GM12878 (cell line): ENCODE measurements at regions not wholly inside any gene's neighbourhood (a gene's known extent, or its start where the extent isn't known, plus 50 kb on each side); places are given as distances from the start of the nearest gene placed in this dataset.

Source experiments
- ATAC-seq: fragments of 200-7000 bp; cut with Tn5 transposase; 3 replicates; pipeline ENCODE4 v1.9.1; 2020; ENCODE audit warnings: mild to moderate bottlenecking, moderate library complexity
- BruUV-seq: library from RNA; stranded (reverse); fragments of 400-500 nt; replicated peaks from 2 replicates; lab custom pipeline; 2021; lab: Mats Ljungman, UMichigan
- CTCF ChIA-PET: fragments of 300-600 bp; sonication (Branson Sonifier 250); formaldehyde crosslinking; extraction: SDS; loops from one replicate; lab custom pipeline; 2021; ENCODE audit warnings: inconsistent platforms; lab: Yijun Ruan, JAX
- POLR2A ChIA-PET: fragments of 350-600 bp; formaldehyde crosslinking; extraction: SDS; loops from one replicate; lab custom pipeline; 2021; ENCODE audit warnings: inconsistent platforms; lab: Charles Lee
- RAD21 ChIA-PET: fragments of 300-600 bp; sonication (Branson Sonifier 250); formaldehyde crosslinking; loops from one replicate; lab custom pipeline; 2023; ENCODE audit warnings: antibody characterized with exemption; ENCODE audit not compliant: unreplicated experiment; lab: Charles Lee
- SMC1A ChIA-PET: fragments of 300-600 bp; sonication (Branson Sonifier 250); formaldehyde crosslinking; loops from one replicate; lab custom pipeline; 2023; ENCODE audit not compliant: unreplicated experiment, uncharacterized antibody; lab: Charles Lee
- DNase-seq: peaks from one replicate; pipeline ENCODE4 v3.0.0-alpha.2; 2011; ENCODE audit warnings: low read depth, low spot score
- FAIRE-seq: peaks from 3 replicates; lab custom pipeline; 2011; peaks lifted over from hg19 to GRCh38; lab: Jason Lieb, UNC
- H2AFZ ChIP-seq: 2 replicates; pipeline ENCODE4 v1.6.0; 2011; ENCODE audit warnings: low read depth, low read length, control low read depth; ENCODE audit not compliant: control insufficient read depth
- H3K27ac ChIP-seq: 2 replicates; pipeline ENCODE4 v1.5.1; 2011; ENCODE audit warnings: control low read depth; ENCODE audit not compliant: control insufficient read depth, insufficient read depth
- H3K27me3 ChIP-seq, 2 experiments: replicated peaks in 1 of 2; 2 replicates each; pipeline versions ENCODE4 v1.6.0 to v1.6.1; 2011; ENCODE audit warnings: low read length in 1 of 2; ENCODE audit not compliant: control insufficient read depth in 2 of 2, insufficient read depth in 2 of 2
- H3K36me3 ChIP-seq, 2 experiments: 2 replicates each; pipeline ENCODE4 v1.5.1; 2011; ENCODE audit warnings: low read length in 1 of 2; ENCODE audit not compliant: control insufficient read depth in 2 of 2, insufficient read depth in 2 of 2
- H3K4me1 ChIP-seq: 2 replicates; pipeline ENCODE4 v1.6.1; 2011; ENCODE audit warnings: mild to moderate bottlenecking, low read length, moderate library complexity, mixed read lengths; ENCODE audit not compliant: control insufficient read depth, insufficient read depth
- H3K4me2 ChIP-seq: 2 replicates; pipeline ENCODE4 v1.6.0; 2011; ENCODE audit warnings: control low read depth; ENCODE audit not compliant: control insufficient read depth, insufficient read depth
- H3K4me3 ChIP-seq: fragments of 200-600 bp; sonication (generic); 2 replicates; pipeline ENCODE4 v1.5.1; 2016
- H3K79me2 ChIP-seq: 2 replicates; pipeline ENCODE4 v1.6.0; 2011; ENCODE audit warnings: low read length; ENCODE audit not compliant: control insufficient read depth, insufficient read depth
- H3K9ac ChIP-seq: 2 replicates; pipeline ENCODE4 v1.8.0; 2011; ENCODE audit warnings: low read length, control low read depth, mixed read lengths; ENCODE audit not compliant: control insufficient read depth, insufficient read depth
- H3K9me3 ChIP-seq: replicated peaks from 3 replicates; pipeline ENCODE4 v1.5.1; 2011; ENCODE audit warnings: mild to moderate bottlenecking, low read length; ENCODE audit not compliant: control insufficient read depth, insufficient read depth
- H4K20me1 ChIP-seq: 2 replicates; pipeline ENCODE4 v1.6.0; 2011; ENCODE audit not compliant: control insufficient read depth, insufficient read depth
- CBX3 ChIP-seq: fragments of 200-600 bp; sonication (generic); IDR thresholded peaks from 2 replicates; pipeline ENCODE4 v1.6.1; 2016; ENCODE audit warnings: low read depth, borderline replicate concordance
- IRF4 ChIP-seq: IDR thresholded peaks from 2 replicates; pipeline ENCODE4 v1.6.1; 2011; ENCODE audit warnings: low read depth, low read length
- MEF2B ChIP-seq: fragments of 450-650 bp; IDR thresholded peaks from 2 replicates; pipeline ENCODE4 v1.6.1; 2018; ENCODE audit warnings: mild to moderate bottlenecking, moderate library complexity; ENCODE audit not compliant: partially characterized antibody, poor library complexity, severe bottlenecking
- NR2C1 ChIP-seq: fragments of 450-650 bp; IDR thresholded peaks from 2 replicates; pipeline ENCODE4 v1.6.1; 2017; ENCODE audit warnings: antibody characterized with exemption, mild to moderate bottlenecking, moderate library complexity
- NR2F1 ChIP-seq: fragments of 450-650 bp; conservative IDR thresholded peaks from 2 replicates; pipeline ENCODE4 v1.6.1; 2017; ENCODE audit warnings: mild to moderate bottlenecking
- PAX5 ChIP-seq: IDR thresholded peaks from 2 replicates; pipeline ENCODE4 v1.6.1; 2011; ENCODE audit warnings: low read depth, low read length, borderline replicate concordance
- RAD21 ChIP-seq: IDR thresholded peaks from 2 replicates; pipeline ENCODE4 v1.6.1; 2011; ENCODE audit warnings: mild to moderate bottlenecking, low read depth, low read length, moderate library complexity; ENCODE audit not compliant: insufficient read depth
- RCOR1 ChIP-seq: conservative IDR thresholded peaks from 2 replicates; pipeline ENCODE4 v1.6.1; 2012; ENCODE audit warnings: low read depth, low read length, improper control_type of control experiment
- RUNX3 ChIP-seq: IDR thresholded peaks from 2 replicates; pipeline ENCODE4 v1.6.1; 2012; ENCODE audit warnings: low read length, inconsistent platforms
- SMAD1 ChIP-seq: fragments of 450-650 bp; IDR thresholded peaks from 2 replicates; pipeline ENCODE4 v1.6.1; 2018; ENCODE audit warnings: mild to moderate bottlenecking, low read depth; ENCODE audit not compliant: partially characterized antibody
- ZBED1 ChIP-seq: IDR thresholded peaks from 2 replicates; pipeline ENCODE4 v1.6.1; 2016; ENCODE audit warnings: borderline replicate concordance
- ZNF217 ChIP-seq: fragments of 450-650 bp; IDR thresholded peaks from 2 replicates; pipeline ENCODE4 v1.6.1; 2017; ENCODE audit warnings: antibody characterized with exemption, mild to moderate bottlenecking
- WGBS: methylation state at CpG from one replicate; pipeline ENCODE4 v1.1.6; 2016; ENCODE audit warnings: low lambda C conversion rate; ENCODE audit not compliant: insufficient replicate concordance, insufficient coverage; ENCODE audit errors: missing lambda C conversion rate; 5-methylcytosine and 5-hydroxymethylcytosine counted together
- in situ Hi-C: fragments of 300-500 bp; cut with MboI; formaldehyde crosslinking; loops from 9 replicates; pipeline ENCODE4 v1.14.3; 2018; ENCODE audit warnings: mixed read lengths
- intact Hi-C: fragments of 100-400 bp; cut with micrococcal nuclease; formaldehyde crosslinking; loops from one replicate; pipeline ENCODE4 v1.14.2; 2022; ENCODE audit not compliant: unreplicated experiment
- TF ChIP-seq, protein P1 (sequence below): IDR thresholded peaks from 2 replicates; pipeline ENCODE4 v1.6.1; 2011; ENCODE audit warnings: mild to moderate bottlenecking, low read depth, low read length, moderate library complexity; ENCODE audit not compliant: insufficient replicate concordance
- TF ChIP-seq, protein P2 (sequence below): fragments of 150-350 bp; IDR thresholded peaks from 2 replicates; pipeline ENCODE4 v1.6.1; 2014; ENCODE audit warnings: mild to moderate bottlenecking, low read depth, low read length
- TF ChIP-seq, protein P3 (sequence below), 3 experiments: IDR thresholded peaks in 2 of 3; conservative IDR thresholded peaks in 1 of 3; 2 replicates each; pipeline ENCODE4 v1.5.1; 2011; ENCODE audit warnings: low read depth in 3 of 3, low read length in 3 of 3, mild to moderate bottlenecking in 3 of 3, control low read depth in 2 of 3, moderate library complexity in 2 of 3, inconsistent platforms in 1 of 3, mixed read lengths in 1 of 3; ENCODE audit not compliant: control insufficient read depth in 2 of 3, insufficient read depth in 1 of 3; ENCODE audit errors: extremely low read depth in 1 of 3
- TF ChIP-seq, protein P4 (sequence below): fragments of 450-650 bp; IDR thresholded peaks from 2 replicates; pipeline ENCODE4 v1.6.1; 2016; ENCODE audit warnings: mild to moderate bottlenecking

DNA sequence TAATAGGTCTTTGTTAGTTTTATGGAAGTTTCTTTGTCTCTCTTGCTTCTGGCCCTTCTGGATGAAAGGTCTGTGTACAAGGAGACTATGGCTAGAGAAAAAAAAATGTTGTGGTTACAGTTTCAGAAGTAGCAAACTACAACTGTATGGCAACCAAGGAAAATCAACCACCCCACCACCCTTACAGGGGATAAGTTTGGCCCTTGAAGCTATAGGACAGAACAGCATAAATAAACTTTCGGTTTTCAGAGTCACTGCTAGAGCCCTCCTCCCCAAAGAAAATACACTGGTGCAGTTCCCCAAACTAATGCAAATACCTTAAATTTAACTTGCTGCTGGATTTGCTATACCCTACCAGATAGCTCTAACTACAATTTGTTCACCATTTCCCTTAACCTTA is 1216.7 kb downstream of the EFNA5 start (continued):
- TF ChIP-seq, protein P1, sequence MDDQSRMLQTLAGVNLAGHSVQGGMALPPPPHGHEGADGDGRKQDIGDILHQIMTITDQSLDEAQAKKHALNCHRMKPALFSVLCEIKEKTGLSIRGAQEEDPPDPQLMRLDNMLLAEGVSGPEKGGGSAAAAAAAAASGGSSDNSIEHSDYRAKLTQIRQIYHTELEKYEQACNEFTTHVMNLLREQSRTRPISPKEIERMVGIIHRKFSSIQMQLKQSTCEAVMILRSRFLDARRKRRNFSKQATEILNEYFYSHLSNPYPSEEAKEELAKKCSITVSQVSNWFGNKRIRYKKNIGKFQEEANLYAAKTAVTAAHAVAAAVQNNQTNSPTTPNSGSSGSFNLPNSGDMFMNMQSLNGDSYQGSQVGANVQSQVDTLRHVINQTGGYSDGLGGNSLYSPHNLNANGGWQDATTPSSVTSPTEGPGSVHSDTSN, result no peak
- TF ChIP-seq MEF2B, result no peak
- TF ChIP-seq RAD21, result no peak
- TF ChIP-seq CBX3, result no peak
- TF ChIP-seq, all 136 proteins: peak for 0

DNA sequence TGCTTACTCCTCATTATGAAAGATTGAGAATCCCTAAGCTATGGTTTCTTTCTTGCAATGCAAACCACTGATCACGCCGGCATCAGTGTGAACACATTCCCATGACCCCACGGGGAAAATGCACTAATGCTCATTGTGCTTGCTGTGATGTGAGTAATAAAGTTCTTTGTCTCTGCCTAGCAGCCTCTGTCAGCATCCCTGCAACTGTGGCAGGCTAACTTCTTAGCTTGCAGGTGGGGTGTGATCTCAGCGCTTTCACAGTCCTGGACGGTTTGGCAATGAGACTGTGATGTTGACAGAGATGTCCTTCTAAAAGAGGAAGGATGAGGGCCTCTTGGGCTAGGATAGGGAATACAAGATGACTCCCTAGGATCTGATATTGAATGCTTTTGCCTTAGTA is 1218.7 kb downstream of the EFNA5 start:
- DNase-seq (no peak), ATAC-seq (no peak), FAIRE-seq (no peak)
- Histone ChIP-seq H3K9me3 (no peaks in the 10 kb centered on the region), H3K79me2 (no peaks in the 10 kb centered on the region), H3K4me3 (no peak overlapping the region), H3K4me2 (no peak overlapping the region), H4K20me1 (no peaks in the 10 kb centered on the region), H3K4me1 (no peaks in the 10 kb centered on the region), H3K27ac (no peak overlapping the region), H3K27me3 (no peaks in the 10 kb centered on the region), H3K36me3 (no peaks in the 10 kb centered on the region), H3K9ac (no peak overlapping the region), H2AFZ (no peak overlapping the region)
- ChIA-PET POLR2A (no interaction called here), SMC1A (no interaction called here), CTCF (interaction anchor here (0.7 kb wide), 1 partner anchor 40 kb away, joined by 3 read pairs; no protein-coding TSS in a partner anchor), RAD21 (no interaction called here)
- BruUV-seq, result no TSS peak
- TF ChIP-seq, protein P2, sequence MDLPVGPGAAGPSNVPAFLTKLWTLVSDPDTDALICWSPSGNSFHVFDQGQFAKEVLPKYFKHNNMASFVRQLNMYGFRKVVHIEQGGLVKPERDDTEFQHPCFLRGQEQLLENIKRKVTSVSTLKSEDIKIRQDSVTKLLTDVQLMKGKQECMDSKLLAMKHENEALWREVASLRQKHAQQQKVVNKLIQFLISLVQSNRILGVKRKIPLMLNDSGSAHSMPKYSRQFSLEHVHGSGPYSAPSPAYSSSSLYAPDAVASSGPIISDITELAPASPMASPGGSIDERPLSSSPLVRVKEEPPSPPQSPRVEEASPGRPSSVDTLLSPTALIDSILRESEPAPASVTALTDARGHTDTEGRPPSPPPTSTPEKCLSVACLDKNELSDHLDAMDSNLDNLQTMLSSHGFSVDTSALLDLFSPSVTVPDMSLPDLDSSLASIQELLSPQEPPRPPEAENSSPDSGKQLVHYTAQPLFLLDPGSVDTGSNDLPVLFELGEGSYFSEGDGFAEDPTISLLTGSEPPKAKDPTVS, result no peak
- no peak for TF ChIP-seq NR2F1
- TF ChIP-seq, protein P3, sequence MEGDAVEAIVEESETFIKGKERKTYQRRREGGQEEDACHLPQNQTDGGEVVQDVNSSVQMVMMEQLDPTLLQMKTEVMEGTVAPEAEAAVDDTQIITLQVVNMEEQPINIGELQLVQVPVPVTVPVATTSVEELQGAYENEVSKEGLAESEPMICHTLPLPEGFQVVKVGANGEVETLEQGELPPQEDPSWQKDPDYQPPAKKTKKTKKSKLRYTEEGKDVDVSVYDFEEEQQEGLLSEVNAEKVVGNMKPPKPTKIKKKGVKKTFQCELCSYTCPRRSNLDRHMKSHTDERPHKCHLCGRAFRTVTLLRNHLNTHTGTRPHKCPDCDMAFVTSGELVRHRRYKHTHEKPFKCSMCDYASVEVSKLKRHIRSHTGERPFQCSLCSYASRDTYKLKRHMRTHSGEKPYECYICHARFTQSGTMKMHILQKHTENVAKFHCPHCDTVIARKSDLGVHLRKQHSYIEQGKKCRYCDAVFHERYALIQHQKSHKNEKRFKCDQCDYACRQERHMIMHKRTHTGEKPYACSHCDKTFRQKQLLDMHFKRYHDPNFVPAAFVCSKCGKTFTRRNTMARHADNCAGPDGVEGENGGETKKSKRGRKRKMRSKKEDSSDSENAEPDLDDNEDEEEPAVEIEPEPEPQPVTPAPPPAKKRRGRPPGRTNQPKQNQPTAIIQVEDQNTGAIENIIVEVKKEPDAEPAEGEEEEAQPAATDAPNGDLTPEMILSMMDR (IDR thresholded peaks at IDR 0.05 in 2 of 3, conservative IDR thresholded peaks at IDR 0.05 in 1 of 3; ENCODE audit: control insufficient read depth in 2 of 3, extremely low read depth in 1 of 3, insufficient read depth in 1 of 3, low read depth in 3 of 3, low read length in 3 of 3), result no peak
- TF ChIP-seq ZNF217, result no peak
- TF ChIP-seq NR2C1, result no peak
- no peak for TF ChIP-seq PAX5
- TF ChIP-seq RUNX3, result no peak
- TF ChIP-seq, protein P4, sequence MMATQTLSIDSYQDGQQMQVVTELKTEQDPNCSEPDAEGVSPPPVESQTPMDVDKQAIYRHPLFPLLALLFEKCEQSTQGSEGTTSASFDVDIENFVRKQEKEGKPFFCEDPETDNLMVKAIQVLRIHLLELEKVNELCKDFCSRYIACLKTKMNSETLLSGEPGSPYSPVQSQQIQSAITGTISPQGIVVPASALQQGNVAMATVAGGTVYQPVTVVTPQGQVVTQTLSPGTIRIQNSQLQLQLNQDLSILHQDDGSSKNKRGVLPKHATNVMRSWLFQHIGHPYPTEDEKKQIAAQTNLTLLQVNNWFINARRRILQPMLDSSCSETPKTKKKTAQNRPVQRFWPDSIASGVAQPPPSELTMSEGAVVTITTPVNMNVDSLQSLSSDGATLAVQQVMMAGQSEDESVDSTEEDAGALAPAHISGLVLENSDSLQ, result no peak
- no peak for TF ChIP-seq ZBED1
- TF ChIP-seq, protein P1, result no peak
- TF ChIP-seq RCOR1, result no peak
- TF ChIP-seq IRF4, result no peak
- TF ChIP-seq RAD21, result no peak
- TF ChIP-seq SMAD1, result no peak
- intact Hi-C loops, result loop anchor here (10.0 kb wide), 1 partner anchor 423 kb away; no protein-coding TSS in a partner anchor
- 68% methylated on average over 5 of the region's 5 CpGs for WGBS
- in situ Hi-C loops, result no loop called here
